DOHH2 (cell line): ENCODE measurements at regions not wholly inside any gene's neighbourhood (a gene's known extent, or its start where the extent isn't known, plus 50 kb on each side); places are given as distances from the start of the nearest gene placed in this dataset.
A peak's percentile ranks its signal among the peaks of the same experiment; 100 is the strongest.

Source experiments
- H3F3A ChIP-seq: fragments of 200-600 bp; sonication (generic), shearing (Covaris generic); 2 replicates; pipeline ENCODE4 v1.6.0; 2016; ENCODE audit warnings: antibody characterized with exemption, mild to moderate bottlenecking; ENCODE audit not compliant: control insufficient read depth, insufficient read depth
- H3K27ac ChIP-seq: fragments of 200-600 bp; sonication (generic); 2 replicates; pipeline ENCODE4 v1.5.1; 2014; ENCODE audit warnings: low read depth, mild to moderate bottlenecking, low read length, moderate library complexity
- H3K27me3 ChIP-seq: fragments of 200-600 bp; sonication (generic); 2 replicates; pipeline ENCODE4 v1.6.1; 2014; ENCODE audit warnings: mild to moderate bottlenecking, low read length, mixed read lengths; ENCODE audit not compliant: control insufficient read depth
- H3K36me3 ChIP-seq: fragments of 200-600 bp; sonication (generic); 2 replicates; pipeline ENCODE4 v1.6.1; 2014; ENCODE audit warnings: mild to moderate bottlenecking, low read length, moderate library complexity, mixed read lengths; ENCODE audit not compliant: control insufficient read depth
- H3K4me1 ChIP-seq: fragments of 200-600 bp; sonication (generic); 2 replicates; pipeline ENCODE4 v1.6.1; 2014; ENCODE audit warnings: mild to moderate bottlenecking, low read length, mixed read lengths; ENCODE audit not compliant: control insufficient read depth
- H3K4me2 ChIP-seq: fragments of 200-600 bp; sonication (generic); 2 replicates; pipeline ENCODE4 v1.6.0; 2014; ENCODE audit warnings: mild to moderate bottlenecking, low read length, moderate library complexity
- H3K4me3 ChIP-seq: fragments of 200-600 bp; sonication (generic); 2 replicates; pipeline ENCODE4 v1.5.1; 2014; ENCODE audit warnings: mild to moderate bottlenecking, low read length, mixed read lengths
- H3K79me2 ChIP-seq: fragments of 200-600 bp; sonication (generic); 2 replicates; pipeline ENCODE4 v1.6.1; 2014; ENCODE audit warnings: mild to moderate bottlenecking, low read length, mixed read lengths; ENCODE audit not compliant: control insufficient read depth
- H3K9me2 ChIP-seq: fragments of 200-600 bp; sonication (generic); replicated peaks from 2 replicates; pipeline ENCODE4 v1.6.1; 2014; ENCODE audit warnings: mild to moderate bottlenecking, low read length, mixed read lengths; ENCODE audit not compliant: control insufficient read depth
- H3K9me3 ChIP-seq: fragments of 200-600 bp; sonication (generic); 2 replicates; pipeline ENCODE4 v1.6.1; 2014; ENCODE audit warnings: antibody characterized with exemption, low read length, mixed read lengths; ENCODE audit not compliant: control insufficient read depth, insufficient read depth
- H4K20me1 ChIP-seq: fragments of 200-600 bp; sonication (generic); 2 replicates; pipeline ENCODE4 v1.6.0; 2014; ENCODE audit warnings: low read depth, mild to moderate bottlenecking, antibody characterized with exemption, low read length, moderate library complexity; ENCODE audit not compliant: control insufficient read depth, insufficient read depth
- EZH2phosphoT487 ChIP-seq: fragments of 200-600 bp; sonication (generic); IDR thresholded peaks from 2 replicates; pipeline ENCODE4 v1.6.1; 2017; ENCODE audit warnings: borderline replicate concordance, mild to moderate bottlenecking, antibody characterized with exemption, low read length, moderate library complexity, mixed read lengths
- TF ChIP-seq, protein P1 (sequence below): fragments of 200-600 bp; sonication (generic); IDR thresholded peaks from one replicate; pipeline ENCODE4 v1.5.1; 2014; ENCODE audit warnings: antibody characterized with exemption, mild to moderate bottlenecking, low read depth, low read length; ENCODE audit not compliant: poor library complexity, severe bottlenecking

DNA sequence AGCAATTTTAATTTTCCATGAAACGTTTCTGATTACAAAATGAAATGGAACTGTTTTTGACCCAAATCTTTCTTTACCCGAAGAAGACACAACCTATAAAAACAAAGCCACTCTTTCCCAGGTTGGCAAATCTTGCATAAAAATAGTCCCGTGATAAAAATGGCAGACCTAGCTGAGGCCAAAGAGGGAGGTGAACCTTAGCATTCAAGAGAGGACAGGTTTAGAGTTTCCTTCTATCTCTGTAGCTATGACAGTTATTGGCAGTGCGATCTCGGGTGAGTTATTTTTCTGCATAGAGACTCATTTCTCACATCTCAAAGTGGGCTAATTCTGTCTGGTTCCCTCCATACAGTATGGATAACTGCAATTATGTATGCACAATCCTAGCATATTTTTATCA, 241.4 kb downstream of the MAP2K6 start:
- Histone ChIP-seq H3K9me3 (peaks cover 8% of the 10 kb centered on the region; the same call in 1 of the 2 replicates), H3K4me3 (peak overlapping the region; percentile 42; the same call in 1 of the 2 replicates), H3K4me2 (peak overlapping the region; percentile 66; the same call in 1 of the 2 replicates), H4K20me1 (no peaks in the 10 kb centered on the region), H3K4me1 (peaks cover 23% of the 10 kb centered on the region), H3K9me2 (no peaks in the 10 kb centered on the region), H3K36me3 (no peaks in the 10 kb centered on the region), H3K27ac (peak overlapping the region; percentile 87), H3K79me2 (no peaks in the 10 kb centered on the region), H3F3A (peaks cover 13% of the 10 kb centered on the region), H3K27me3 (no peaks in the 10 kb centered on the region)
- TF ChIP-seq EZH2phosphoT487 = no peak
- TF ChIP-seq, protein P1, sequence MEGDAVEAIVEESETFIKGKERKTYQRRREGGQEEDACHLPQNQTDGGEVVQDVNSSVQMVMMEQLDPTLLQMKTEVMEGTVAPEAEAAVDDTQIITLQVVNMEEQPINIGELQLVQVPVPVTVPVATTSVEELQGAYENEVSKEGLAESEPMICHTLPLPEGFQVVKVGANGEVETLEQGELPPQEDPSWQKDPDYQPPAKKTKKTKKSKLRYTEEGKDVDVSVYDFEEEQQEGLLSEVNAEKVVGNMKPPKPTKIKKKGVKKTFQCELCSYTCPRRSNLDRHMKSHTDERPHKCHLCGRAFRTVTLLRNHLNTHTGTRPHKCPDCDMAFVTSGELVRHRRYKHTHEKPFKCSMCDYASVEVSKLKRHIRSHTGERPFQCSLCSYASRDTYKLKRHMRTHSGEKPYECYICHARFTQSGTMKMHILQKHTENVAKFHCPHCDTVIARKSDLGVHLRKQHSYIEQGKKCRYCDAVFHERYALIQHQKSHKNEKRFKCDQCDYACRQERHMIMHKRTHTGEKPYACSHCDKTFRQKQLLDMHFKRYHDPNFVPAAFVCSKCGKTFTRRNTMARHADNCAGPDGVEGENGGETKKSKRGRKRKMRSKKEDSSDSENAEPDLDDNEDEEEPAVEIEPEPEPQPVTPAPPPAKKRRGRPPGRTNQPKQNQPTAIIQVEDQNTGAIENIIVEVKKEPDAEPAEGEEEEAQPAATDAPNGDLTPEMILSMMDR = no peak

GRCh38 chr17:69669441-69670178, 255.1 kb downstream of the MAP2K6 start:
- Histone ChIP-seq H3K79me2 (no peaks in the 10 kb centered on the region), H4K20me1 (no peaks in the 10 kb centered on the region), H3K27me3 (no peaks in the 10 kb centered on the region), H3K27ac (no peak overlapping the region), H3F3A (no peaks in the 10 kb centered on the region; the same call in 1 of the 2 replicates), H3K4me2 (no peak overlapping the region), H3K4me3 (no peak overlapping the region), H3K36me3 (no peaks in the 10 kb centered on the region), H3K4me1 (no peaks in the 10 kb centered on the region), H3K9me3 (no peaks in the 10 kb centered on the region), H3K9me2 (no peaks in the 10 kb centered on the region)
- TF ChIP-seq, protein P1 = no peak
- no peak for TF ChIP-seq EZH2phosphoT487

DNA sequence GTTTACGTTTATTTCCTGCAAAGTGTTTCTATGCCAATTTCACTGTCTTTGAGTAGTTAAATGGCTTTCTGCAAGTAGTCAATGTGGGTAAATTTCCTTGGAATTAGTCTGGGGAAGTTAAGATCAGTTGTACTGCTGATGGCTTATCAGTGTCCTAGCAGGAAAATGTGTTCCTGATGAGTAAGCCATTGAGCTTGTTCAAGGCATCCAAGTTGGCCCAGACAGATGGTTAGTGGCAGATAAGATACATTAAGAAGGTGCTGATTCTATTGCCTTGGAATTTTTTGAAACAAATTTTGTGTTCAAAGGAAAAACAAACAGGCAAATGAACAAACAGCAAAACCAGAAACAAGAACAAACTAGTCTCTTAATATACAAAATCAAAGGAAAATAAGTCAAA, 258.4 kb downstream of the MAP2K6 start:
- Histone ChIP-seq H3K4me3 (no peak overlapping the region), H3K79me2 (no peaks in the 10 kb centered on the region), H3K9me3 (no peaks in the 10 kb centered on the region), H3F3A (no peaks in the 10 kb centered on the region), H3K4me2 (no peak overlapping the region), H3K36me3 (no peaks in the 10 kb centered on the region), H3K9me2 (no peaks in the 10 kb centered on the region), H4K20me1 (no peaks in the 10 kb centered on the region), H3K4me1 (no peaks in the 10 kb centered on the region), H3K27ac (no peak overlapping the region), H3K27me3 (no peaks in the 10 kb centered on the region)
- no peak for TF ChIP-seq EZH2phosphoT487
- TF ChIP-seq, protein P1 = no peak
